Hematopoietic multipotent progenitor cell treated with erythropoietin and hydrocortisone succinate and interleukin-3 and kit ligand, for 15 days (in vitro differentiated cells): ENCODE measurements at regions not wholly inside any gene's neighbourhood (a gene's known extent, or its start where the extent isn't known, plus 50 kb on each side); places are given as distances from the start of the nearest gene placed in this dataset.
"Not testable (repeated sequence)": the region's sequence is repeated elsewhere in the genome, so short reads cannot be mapped to it uniquely, and the experiment has no call there.

Experiments used
- DNase-seq: peaks from one replicate; pipeline ENCODE4 v3.0.0-alpha.2; 2015; ENCODE audit warnings: low spot score

GRCh38 chr2:234156326-234156725, 105.8 kb downstream of the SPP2 start:
- no peak for DNase-seq

DNA sequence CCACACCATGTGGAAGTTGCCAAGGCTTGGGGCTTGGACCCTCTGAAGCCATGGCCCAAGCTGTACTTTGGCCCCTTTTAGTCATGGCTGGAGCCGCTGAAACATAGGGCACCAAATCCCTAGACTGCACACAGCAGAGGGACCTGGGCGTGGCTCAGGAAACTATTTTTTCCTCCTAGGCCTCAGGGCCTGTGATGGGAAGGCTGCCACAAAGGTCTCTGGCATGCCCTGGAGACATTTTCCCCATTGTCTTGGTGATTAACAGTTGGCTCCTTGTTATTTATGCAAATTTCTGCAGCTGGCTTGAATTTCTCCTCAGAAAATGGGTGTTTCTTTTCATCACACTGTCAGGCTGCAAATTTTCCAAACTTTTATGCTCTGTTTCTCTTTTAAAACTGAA, 102.3 kb downstream of the SPP2 start:
- DNase-seq = not testable (repeated sequence)

DNA sequence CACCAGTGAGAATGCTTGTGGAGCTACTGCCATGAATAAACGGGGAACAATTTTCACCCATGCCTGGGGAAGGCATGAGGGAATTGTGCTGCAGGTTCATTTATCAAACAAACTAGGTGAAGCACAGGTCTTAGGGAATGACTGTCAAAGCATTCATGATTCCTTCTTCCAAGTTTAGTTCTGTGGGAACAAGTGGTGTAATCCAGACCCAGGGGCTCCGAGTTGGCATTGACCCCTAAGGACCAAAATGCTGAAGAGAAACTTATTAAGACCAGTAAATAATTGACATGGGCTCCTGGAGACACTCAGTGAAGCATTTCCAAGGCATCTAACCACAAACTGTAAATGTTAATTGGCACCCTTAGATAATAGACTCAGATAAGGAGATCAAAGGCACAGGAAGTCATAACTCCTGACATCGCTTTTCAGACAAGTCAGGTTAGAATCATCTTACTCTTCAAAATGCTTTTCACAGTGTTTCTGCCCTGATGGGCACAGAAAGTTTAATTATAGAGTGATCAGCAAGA, 96.9 kb downstream of the SPP2 start:
- no peak for DNase-seq

GRCh38 chr2:234146087-234146826, 95.8 kb downstream of the SPP2 start:
- no peak for DNase-seq

GRCh38 chr2:234145511-234145910, 95.0 kb downstream of the SPP2 start:
- no peak for DNase-seq

- no peak for DNase-seq
Observed at GRCh38 chr2:234145057-234145456, 94.6 kb downstream of the SPP2 start.

DNA sequence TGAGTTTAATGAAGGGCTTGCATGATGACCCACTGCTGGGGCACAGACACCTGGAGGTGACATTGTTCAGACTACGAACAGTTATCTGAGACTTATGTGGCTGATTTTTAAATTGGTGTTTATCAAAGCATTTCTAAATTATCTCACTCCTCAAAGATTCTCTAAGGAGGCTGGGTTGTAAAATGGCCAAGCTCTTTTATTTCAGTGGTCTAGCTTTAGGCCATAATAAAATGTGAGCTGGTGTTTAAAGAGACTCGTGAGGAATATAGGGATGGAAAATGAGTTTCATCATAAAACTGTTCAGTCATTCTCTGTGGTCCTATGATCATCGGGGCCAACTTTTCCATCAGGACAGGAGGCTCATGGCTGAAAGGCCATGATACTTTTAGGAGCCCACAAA, 93.4 kb downstream of the SPP2 start:
- DNase-seq = no peak

DNA sequence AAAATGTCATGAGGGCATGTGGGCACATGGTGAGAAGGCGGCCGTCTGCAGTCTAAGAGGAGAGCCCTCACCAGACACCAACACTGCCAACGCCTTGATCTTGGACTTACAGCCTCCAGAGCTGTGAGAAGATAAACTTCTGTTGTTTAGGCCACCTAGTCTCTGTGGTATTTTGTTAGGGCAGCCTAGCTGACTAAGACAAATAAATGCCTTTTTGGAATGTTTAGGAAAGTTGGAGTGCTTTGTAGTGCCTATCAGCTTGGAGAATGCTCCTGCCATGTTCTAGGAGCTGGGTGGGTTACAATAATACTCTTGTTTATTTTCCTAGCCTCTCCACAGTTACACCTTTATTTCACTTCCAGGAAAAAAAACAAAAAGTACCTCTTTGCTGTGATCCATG, 92.0 kb downstream of the SPP2 start:
- DNase-seq = no peak

DNA sequence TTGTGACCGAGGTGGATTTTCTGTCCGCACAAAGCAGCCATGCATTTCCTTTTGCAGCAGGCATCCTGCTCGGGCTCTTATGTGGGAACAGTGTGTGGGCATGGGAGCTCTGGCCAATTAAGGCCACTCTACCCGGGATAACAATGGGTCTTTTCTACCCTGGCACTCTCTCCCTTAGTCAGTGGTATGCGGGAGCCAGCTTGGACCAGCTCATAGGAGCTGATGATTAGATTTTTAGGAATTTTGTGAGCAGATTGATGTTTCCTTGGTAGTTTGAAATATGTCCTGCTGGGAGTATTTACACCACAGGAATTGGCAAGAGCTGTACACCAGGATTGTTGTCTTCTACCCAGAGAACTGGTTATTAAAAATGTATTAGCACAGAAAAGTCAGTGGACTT, 89.3 kb downstream of the SPP2 start:
- no peak for DNase-seq

GRCh38 chr2:234138836-234139235, 88.3 kb downstream of the SPP2 start:
- no peak for DNase-seq

DNA sequence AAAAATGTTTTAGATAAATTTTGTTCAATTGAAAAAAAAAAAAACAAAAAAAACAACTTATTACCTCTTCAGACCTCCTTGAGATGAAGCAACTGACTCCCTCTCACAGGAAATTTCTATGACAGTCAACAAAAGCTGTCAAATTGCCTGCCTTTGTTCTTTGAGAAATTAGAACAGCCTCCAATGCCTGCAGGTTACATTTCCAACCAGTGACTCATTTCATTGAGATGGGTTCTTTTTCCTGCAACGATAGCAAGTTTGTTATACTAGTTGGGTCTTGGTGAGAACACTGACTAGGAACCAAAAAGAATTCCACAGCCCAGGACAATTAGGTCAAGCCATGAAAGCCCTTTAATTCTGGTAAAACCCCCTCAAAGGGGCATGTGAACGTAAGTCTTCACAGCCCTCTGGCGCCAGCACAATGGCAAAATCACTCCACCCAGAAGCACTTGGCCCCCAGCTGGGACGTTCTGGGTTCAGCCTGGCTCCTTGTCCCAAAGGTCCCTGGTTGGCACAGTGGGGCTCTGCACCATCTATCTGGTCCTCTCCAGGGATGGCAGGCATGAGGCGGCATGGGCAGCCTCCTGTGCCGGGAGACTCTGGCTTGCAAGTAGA, 87.0 kb downstream of the SPP2 start:
- DNase-seq = no peak

DNA sequence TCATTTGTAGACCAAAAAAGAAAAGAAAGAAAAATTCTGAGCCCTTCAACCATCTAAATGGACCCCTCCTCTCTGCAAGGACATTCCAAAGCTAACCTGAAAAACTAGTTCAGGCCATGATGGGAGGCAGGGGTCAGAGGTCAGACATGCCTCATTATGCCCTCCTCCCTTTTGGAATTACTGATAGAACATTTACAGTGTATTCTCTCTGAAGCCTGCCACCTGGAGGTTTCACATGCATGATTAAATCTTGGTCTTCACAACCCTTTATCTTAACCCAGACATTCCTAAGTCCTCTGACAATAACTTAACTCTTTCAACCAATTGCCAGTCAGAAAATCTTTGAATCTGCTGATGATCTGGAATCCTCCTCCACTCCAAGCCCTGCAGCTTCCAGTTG, 86.0 kb downstream of the SPP2 start:
- DNase-seq = no peak

- DNase-seq = no peak
Observed at GRCh38 chr2:234135750-234136221, 85.3 kb downstream of the SPP2 start.

DNA sequence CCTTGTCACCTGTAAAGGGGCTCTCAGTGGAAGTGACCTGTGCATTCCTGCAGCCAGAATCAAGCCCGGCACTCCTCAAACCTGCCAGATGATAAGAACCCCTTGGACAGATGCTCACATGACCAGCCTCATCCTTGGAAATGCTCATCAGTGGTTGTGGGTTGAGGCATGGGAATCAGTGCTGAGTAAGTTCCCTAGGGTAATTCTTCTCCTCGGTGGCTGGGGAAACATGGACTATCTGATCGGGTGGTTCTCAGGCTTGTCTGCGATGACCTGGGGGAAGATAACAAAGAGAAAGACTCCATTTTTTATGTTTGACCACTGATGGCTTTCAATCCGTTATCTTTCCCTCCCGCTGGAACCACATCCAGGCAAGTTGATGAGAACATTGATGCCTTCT, 84.0 kb downstream of the SPP2 start:
- DNase-seq = no peak

DNA sequence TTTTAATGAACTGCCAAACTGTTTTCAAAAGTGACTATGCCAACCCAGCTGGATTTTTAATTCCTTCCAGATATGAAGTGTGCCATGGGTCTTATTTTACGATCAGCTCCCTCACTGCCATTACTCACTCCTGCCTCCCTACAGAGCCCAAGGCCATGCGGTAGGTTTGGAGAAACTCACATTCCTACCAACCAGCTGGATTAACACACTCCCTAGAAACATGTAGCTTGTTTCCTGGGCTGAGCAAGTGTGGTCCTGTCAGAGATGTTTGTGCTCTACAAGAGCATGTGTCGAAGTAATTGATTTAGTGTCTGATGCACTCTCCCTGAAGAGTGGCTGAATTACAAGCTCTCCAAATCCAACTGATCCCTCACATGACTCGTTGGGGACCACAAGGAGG, 82.5 kb downstream of the SPP2 start:
- no peak for DNase-seq

DNA sequence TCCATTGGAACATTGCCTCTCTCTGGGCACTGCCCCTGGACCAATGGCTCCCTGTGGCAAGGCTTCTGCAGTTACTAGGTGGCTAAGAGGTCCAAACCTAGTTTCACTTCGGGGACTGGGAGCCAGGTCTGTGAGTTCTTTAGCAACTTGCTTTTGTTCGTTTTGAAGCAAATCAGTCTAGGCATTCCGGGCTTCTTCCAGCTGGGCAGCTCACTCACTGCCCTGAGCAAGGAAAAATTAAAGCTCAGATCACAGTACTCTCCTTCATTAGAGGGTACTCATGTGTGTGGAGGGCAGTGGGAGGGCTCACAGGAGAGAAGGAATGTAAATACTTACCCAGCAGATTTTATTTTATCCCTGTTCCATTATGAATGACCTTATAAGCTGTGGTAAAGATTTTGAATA, 80.3 kb downstream of the SPP2 start:
- no peak for DNase-seq

DNA sequence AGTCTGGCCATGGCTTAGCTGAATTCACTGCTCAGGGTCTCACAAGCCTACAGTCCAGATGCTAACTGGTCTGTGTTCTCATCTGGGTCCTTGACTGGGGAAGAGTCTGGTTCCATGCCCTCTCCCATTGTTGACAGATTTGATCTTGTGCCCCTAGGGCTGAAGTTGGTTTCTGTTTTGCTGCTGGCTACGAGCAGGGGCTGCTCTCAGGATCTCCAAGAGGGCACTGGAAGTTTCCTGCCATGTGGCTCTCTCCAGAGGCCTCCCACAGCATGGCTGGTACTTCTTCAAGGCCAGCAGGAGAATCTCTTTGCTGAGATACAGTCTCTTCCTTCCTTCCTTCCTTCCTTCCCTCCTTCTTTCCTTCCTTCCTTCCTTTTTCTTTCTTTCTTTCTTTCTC, 78.1 kb downstream of the SPP2 start:
- no peak for DNase-seq
